ENCODE measurements at regions not wholly inside any gene's neighbourhood (a gene's known extent, or its start where the extent isn't known, plus 50 kb on each side); places are given as distances from the start of the nearest gene placed in this dataset.

DNA sequence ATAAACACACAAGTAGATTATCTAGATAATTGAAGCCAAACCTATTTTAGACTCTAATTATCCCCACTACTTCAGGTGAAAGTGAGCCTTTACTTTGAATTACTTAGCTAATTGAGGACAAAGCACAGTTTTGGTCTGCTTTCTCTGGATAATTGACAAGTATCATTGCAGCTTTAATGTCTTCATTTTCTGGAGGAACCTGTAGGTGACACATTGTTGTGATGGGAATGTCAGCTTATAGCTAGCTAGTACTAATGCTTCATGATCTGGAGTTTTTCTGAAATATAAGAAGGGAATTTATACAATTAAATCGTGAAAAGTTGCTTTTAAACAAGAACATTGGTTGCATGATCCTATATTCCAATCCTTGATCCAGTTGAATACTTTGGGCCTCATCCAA, 319.3 kb upstream of the CITED2 start:
- H2AFZ ChIP-seq (ENCODE audit: low read depth, low read length) = no peak overlapping the region
- POLR2A ChIA-PET = no interaction called here
- TF ChIP-seq, protein P1, sequence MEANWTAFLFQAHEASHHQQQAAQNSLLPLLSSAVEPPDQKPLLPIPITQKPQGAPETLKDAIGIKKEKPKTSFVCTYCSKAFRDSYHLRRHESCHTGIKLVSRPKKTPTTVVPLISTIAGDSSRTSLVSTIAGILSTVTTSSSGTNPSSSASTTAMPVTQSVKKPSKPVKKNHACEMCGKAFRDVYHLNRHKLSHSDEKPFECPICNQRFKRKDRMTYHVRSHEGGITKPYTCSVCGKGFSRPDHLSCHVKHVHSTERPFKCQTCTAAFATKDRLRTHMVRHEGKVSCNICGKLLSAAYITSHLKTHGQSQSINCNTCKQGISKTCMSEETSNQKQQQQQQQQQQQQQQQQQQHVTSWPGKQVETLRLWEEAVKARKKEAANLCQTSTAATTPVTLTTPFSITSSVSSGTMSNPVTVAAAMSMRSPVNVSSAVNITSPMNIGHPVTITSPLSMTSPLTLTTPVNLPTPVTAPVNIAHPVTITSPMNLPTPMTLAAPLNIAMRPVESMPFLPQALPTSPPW (CRISPR knock-in tag; IDR thresholded peaks at IDR 0.05) = no peak
- TF ChIP-seq, protein P2, sequence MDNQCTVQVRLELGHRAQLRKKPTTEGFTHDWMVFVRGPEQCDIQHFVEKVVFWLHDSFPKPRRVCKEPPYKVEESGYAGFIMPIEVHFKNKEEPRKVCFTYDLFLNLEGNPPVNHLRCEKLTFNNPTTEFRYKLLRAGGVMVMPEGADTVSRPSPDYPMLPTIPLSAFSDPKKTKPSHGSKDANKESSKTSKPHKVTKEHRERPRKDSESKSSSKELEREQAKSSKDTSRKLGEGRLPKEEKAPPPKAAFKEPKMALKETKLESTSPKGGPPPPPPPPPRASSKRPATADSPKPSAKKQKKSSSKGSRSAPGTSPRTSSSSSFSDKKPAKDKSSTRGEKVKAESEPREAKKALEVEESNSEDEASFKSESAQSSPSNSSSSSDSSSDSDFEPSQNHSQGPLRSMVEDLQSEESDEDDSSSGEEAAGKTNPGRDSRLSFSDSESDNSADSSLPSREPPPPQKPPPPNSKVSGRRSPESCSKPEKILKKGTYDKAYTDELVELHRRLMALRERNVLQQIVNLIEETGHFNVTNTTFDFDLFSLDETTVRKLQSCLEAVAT (IDR thresholded peaks at IDR 0.05) = no peak
- TF ChIP-seq GATAD2A (IDR thresholded peaks at IDR 0.05) (no peak), HNRNPUL1 (IDR thresholded peaks at IDR 0.05; ENCODE audit: low read length) (no peak), U2AF1 (optimal IDR thresholded peaks at IDR 0.05; ENCODE audit: low read depth, low read length) (no peak), EP400 (IDR thresholded peaks at IDR 0.05) (no peak), ELF2 (CRISPR knock-in tag; IDR thresholded peaks at IDR 0.05) (no peak), BRF1 (IDR thresholded peaks at IDR 0.05; ENCODE audit: borderline replicate concordance, extremely low read depth, insufficient read length) (no peak), CHD4 (IDR thresholded peaks at IDR 0.05; ENCODE audit: insufficient read depth, insufficient replicate concordance, low read depth, low read length, poor library complexity, severe bottlenecking) (no peak), RFX1 (IDR thresholded peaks at IDR 0.05) (no peak), ZNF140 (CRISPR knock-in tag; IDR thresholded peaks at IDR 0.05) (no peak), HDAC8 (tag; IDR thresholded peaks at IDR 0.05) (no peak), ZNF239 (CRISPR knock-in tag; IDR thresholded peaks at IDR 0.05) (no peak), ZNF316 (IDR thresholded peaks at IDR 0.05) (no peak)
- TF ChIP-seq, protein P3, sequence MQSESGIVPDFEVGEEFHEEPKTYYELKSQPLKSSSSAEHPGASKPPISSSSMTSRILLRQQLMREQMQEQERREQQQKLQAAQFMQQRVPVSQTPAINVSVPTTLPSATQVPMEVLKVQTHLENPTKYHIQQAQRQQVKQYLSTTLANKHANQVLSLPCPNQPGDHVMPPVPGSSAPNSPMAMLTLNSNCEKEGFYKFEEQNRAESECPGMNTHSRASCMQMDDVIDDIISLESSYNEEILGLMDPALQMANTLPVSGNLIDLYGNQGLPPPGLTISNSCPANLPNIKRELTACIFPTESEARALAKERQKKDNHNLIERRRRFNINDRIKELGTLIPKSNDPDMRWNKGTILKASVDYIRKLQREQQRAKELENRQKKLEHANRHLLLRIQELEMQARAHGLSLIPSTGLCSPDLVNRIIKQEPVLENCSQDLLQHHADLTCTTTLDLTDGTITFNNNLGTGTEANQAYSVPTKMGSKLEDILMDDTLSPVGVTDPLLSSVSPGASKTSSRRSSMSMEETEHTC (IDR thresholded peaks at IDR 0.05) = no peak
- TF ChIP-seq, protein P4, sequence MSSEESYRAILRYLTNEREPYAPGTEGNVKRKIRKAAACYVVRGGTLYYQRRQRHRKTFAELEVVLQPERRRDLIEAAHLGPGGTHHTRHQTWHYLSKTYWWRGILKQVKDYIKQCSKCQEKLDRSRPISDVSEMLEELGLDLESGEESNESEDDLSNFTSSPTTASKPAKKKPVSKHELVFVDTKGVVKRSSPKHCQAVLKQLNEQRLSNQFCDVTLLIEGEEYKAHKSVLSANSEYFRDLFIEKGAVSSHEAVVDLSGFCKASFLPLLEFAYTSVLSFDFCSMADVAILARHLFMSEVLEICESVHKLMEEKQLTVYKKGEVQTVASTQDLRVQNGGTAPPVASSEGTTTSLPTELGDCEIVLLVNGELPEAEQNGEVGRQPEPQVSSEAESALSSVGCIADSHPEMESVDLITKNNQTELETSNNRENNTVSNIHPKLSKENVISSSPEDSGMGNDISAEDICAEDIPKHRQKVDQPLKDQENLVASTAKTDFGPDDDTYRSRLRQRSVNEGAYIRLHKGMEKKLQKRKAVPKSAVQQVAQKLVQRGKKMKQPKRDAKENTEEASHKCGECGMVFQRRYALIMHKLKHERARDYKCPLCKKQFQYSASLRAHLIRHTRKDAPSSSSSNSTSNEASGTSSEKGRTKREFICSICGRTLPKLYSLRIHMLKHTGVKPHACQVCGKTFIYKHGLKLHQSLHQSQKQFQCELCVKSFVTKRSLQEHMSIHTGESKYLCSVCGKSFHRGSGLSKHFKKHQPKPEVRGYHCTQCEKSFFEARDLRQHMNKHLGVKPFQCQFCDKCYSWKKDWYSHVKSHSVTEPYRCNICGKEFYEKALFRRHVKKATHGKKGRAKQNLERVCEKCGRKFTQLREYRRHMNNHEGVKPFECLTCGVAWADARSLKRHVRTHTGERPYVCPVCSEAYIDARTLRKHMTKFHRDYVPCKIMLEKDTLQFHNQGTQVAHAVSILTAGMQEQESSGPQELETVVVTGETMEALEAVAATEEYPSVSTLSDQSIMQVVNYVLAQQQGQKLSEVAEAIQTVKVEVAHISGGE (CRISPR knock-in tag; IDR thresholded peaks at IDR 0.05) = no peak

More for the DNA sequence above, 319.3 kb upstream of the CITED2 start:
- Histone ChIP-seq H3K9me3 (replicated peaks; ENCODE audit: control insufficient read depth, insufficient read depth, low read depth, low read length) (no peaks in the 10 kb centered on the region), H3K27me3 (ENCODE audit: control insufficient read depth in 2 of 2, insufficient read depth in 2 of 2, low read length in 2 of 2) (no peaks in the 10 kb centered on the region), H3K79me2 (ENCODE audit: control insufficient read depth, insufficient read depth, low read length) (no peaks in the 10 kb centered on the region), H3K4me1 (replicated peaks in 1 of 2; ENCODE audit: control insufficient read depth in 2 of 2, insufficient read depth in 2 of 2, low read length in 2 of 2) (no peaks in the 10 kb centered on the region), H3K36me3 (ENCODE audit: control insufficient read depth, insufficient read depth, low read length) (no peaks in the 10 kb centered on the region), H3K4me3 (no peak overlapping the region), H3K4me2 (ENCODE audit: insufficient read depth, low read length) (no peak overlapping the region), H3K9ac (ENCODE audit: insufficient read depth in 1 of 2, low read depth in 2 of 2, low read length in 2 of 2) (no peak overlapping the region), H3K27ac (ENCODE audit: extremely low read depth, low read depth, low read length) (no peak overlapping the region), H3K9me1 (ENCODE audit: control insufficient read depth, insufficient read depth, low read length) (no peaks in the 10 kb centered on the region), H4K20me1 (replicated peaks; ENCODE audit: control insufficient read depth, insufficient read depth, low read length) (no peaks in the 10 kb centered on the region)
- 5% methylated on average over 1 of the region's 1 CpG for WGBS (ENCODE audit: insufficient coverage, low coverage, missing lambda C conversion rate)
- ATAC-seq = no peak
- BruUV-seq (replicated peaks) = no TSS peak
- in situ Hi-C loops (cut with MboI) (no loop called here), intact Hi-C loops (cut with micrococcal nuclease) (no loop called here)
- CTCF ChIA-PET (ENCODE audit: low intra/inter-chr PET ratio) = no interaction called here
- no peak for DNase-seq (ENCODE audit: extremely low read depth in 1 of 4, low spot score in 3 of 4)
- FAIRE-seq = no peak

Data from K562 (cell line).